Thymus (tissue), 11 donors: ENCODE measurements at regions not wholly inside any gene's neighbourhood (a gene's known extent, or its start where the extent isn't known, plus 50 kb on each side); places are given as distances from the start of the nearest gene placed in this dataset.

Experiments
- DNase-seq, 9 donors: peaks; one replicate each; pipeline ENCODE4 v3.0.0-alpha.2; 2013; ENCODE audit warnings: low spot score in 9 of 9, low read depth in 6 of 9, missing footprints in 1 of 9
- H3K27ac ChIP-seq, 2 donors: one replicate each; pipeline ENCODE4 v1.5.1; 2013; ENCODE audit warnings: control low read depth in 1 of 2, low read depth in 1 of 2, low read length in 1 of 2, mild to moderate bottlenecking in 1 of 2, moderate library complexity in 1 of 2
- H3K27me3 ChIP-seq, 2 donors: one replicate each; pipeline ENCODE4 v1.5.1; 2013; ENCODE audit warnings: low read length in 1 of 2; ENCODE audit not compliant: control insufficient read depth in 2 of 2, insufficient read depth in 1 of 2
- H3K36me3 ChIP-seq, 2 donors: one replicate each; pipeline ENCODE4 v1.5.1; 2013; ENCODE audit warnings: low read length in 1 of 2, mild to moderate bottlenecking in 1 of 2, moderate library complexity in 1 of 2; ENCODE audit not compliant: control insufficient read depth in 2 of 2, insufficient read depth in 2 of 2
- H3K4me1 ChIP-seq, 2 donors: one replicate each; pipeline ENCODE4 v1.5.1; 2013; ENCODE audit warnings: low read length in 2 of 2; ENCODE audit not compliant: control insufficient read depth in 2 of 2, insufficient read depth in 2 of 2
- H3K4me3 ChIP-seq, 2 donors: one replicate each; pipeline ENCODE4 v1.5.1; 2013; ENCODE audit warnings: low read length in 2 of 2, control low read depth in 1 of 2, mild to moderate bottlenecking in 1 of 2
- H3K9me3 ChIP-seq, 2 donors: one replicate each; pipeline ENCODE4 v1.5.1; 2013; ENCODE audit warnings: low read length in 1 of 2, mild to moderate bottlenecking in 1 of 2; ENCODE audit not compliant: control insufficient read depth in 2 of 2, insufficient read depth in 1 of 2
- WGBS: extraction: QIAGEN DNeasy Blood & Tissue Kit; methylation state at CpG from one replicate; pipeline ENCODE4 v1.1.7; 2013; 5-methylcytosine and 5-hydroxymethylcytosine counted together
- donor health status: healthy.

DNA sequence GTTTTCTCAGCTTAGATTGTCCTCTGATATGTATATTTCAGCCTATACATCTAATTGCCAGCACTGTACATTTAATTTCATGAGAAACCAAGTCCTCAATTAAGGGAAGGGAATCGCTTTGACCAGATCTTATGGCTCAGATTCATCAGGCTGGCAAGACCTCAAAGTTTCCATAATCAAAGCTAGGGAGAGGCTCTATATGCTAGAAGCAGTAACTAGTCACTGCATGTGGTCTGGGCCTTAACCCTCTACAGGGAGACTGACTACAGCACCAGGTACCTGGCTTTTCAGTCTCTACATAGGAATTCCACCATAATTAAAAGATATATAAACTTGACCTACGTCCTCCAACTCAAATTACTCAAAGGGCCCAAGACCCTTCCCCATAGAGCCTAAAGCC is 97.4 kb upstream of the JAZF1 start:
- no peaks in the 10 kb centered on the region for H3K36me3 ChIP-seq
- H3K9me3 ChIP-seq = no peaks in the 10 kb centered on the region
- no peaks in the 10 kb centered on the region for H3K4me1 ChIP-seq
- H3K27ac ChIP-seq = no peak overlapping the region
- no peak for DNase-seq
- no peaks in the 10 kb centered on the region for H3K27me3 ChIP-seq
- H3K4me3 ChIP-seq = no peak overlapping the region
- 94% methylated on average over 2 of the region's 2 CpGs for WGBS

DNA sequence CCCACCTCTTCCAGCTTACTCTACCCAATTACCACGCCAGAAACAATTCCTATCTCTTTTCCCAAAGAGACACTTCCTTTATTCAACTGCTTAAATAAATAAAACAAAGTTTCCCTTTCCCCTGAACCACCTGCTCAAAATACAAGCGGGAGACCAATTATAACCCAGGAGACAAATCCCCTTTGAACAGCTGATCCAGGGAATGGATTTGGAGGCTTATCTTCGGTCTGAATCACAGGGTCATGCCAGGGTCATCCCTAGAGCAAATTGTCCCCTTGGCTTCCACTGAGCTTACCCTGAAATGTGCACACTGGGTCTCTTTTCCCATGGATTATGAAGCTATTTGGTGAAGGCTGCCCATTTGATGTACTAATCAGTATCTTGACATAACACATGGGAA is 99.9 kb upstream of the JAZF1 start:
- no peak for DNase-seq
- H3K27me3 ChIP-seq = no peaks in the 10 kb centered on the region
- H3K36me3 ChIP-seq = no peaks in the 10 kb centered on the region
- H3K4me3 ChIP-seq = no peak overlapping the region
- H3K27ac ChIP-seq = no peak overlapping the region
- H3K9me3 ChIP-seq = no peaks in the 10 kb centered on the region
- no peaks in the 10 kb centered on the region for H3K4me1 ChIP-seq
- 86% methylated on average over 3 of the region's 3 CpGs for WGBS

DNA sequence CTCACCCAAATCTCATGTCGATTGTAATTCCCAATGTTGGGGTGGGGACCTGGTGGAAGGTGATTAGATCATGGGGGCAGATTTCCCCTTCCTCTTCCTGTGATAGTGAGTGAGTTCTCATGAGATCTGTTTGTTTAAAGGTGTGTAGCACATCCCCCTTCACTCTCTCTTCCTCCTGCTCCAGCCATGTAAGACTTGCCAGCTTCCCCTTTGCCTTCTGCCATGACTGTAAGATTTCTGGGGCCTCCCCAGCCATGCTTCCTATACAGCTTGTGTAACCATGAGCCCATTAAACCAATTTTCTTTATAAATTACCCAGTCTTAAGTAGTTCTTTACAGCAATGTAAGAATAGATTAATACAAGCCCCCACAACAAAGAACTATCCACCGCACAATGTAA is 109.9 kb upstream of the JAZF1 start:
- Histone ChIP-seq H3K9me3 (no peaks in the 10 kb centered on the region), H3K27me3 (no peaks in the 10 kb centered on the region), H3K4me1 (no peaks in the 10 kb centered on the region), H3K36me3 (no peaks in the 10 kb centered on the region), H3K4me3 (no peak overlapping the region), H3K27ac (no peak overlapping the region)
- DNase-seq = no peak
- 97% methylated on average over 2 of the region's 2 CpGs for WGBS

DNA sequence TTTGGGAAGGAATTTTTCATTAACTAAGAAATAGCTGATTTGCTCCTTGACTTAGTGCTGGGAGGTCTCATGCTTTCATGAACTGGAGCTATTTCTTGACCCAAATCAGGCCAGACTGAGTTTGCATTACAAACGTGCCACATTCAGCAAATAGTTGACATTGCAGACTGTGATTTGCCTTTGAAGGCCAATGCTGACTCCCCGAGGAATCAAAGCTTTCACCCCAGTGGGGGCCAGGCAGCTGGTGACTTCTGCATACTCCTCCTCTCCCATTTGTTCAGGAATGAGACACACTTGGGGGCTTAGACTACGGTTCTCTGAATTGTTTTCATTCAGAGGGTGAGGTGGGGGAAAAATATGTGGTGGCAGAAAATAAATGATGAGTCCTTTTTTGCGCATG is 111.0 kb upstream of the JAZF1 start:
- no peak overlapping the region for H3K4me3 ChIP-seq
- no peak for DNase-seq
- no peak overlapping the region for H3K27ac ChIP-seq
- WGBS = 94% methylated on average over 4 of the region's 4 CpGs
- H3K36me3 ChIP-seq = no peaks in the 10 kb centered on the region
- H3K27me3 ChIP-seq = no peaks in the 10 kb centered on the region
- H3K9me3 ChIP-seq = no peaks in the 10 kb centered on the region
- no peaks in the 10 kb centered on the region for H3K4me1 ChIP-seq

DNA sequence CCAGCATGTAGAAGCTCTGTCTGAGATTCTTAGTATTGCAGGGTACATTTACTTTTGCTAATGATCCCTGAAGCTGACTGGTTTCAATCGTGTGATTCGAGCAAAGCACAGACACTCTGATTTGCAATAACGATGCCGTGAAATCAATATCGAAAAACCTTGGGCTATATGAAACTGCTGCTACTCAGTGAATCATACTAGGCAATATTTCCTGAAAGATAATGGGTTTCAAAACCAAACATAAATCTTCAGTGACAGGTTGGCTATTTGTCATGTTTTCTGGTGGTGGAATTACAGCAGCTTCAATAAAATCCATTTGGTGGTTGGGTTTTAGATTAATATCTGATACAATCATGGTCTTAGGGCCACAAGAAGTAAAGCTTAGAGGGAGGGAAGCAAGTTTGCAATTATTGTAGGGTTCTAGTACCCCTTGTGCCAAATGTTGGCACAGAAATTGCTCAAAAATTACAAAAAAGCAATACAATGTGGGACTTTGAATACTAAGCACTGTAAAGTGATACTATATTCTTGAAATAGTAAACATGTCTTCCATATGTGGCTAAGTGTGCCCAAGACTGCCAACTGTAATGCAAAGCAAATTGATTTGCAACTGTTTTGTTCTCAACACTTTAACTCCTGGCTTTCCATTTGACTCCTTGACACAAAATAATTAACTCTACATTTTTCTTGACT is 112.4 kb upstream of the JAZF1 start:
- H3K4me3 ChIP-seq = no peak overlapping the region
- WGBS = 33% methylated on average over 5 of the region's 5 CpGs
- no peaks in the 10 kb centered on the region for H3K9me3 ChIP-seq
- no peak overlapping the region for H3K27ac ChIP-seq
- DNase-seq = no peak
- no peaks in the 10 kb centered on the region for H3K36me3 ChIP-seq
- no peaks in the 10 kb centered on the region for H3K4me1 ChIP-seq
- no peaks in the 10 kb centered on the region for H3K27me3 ChIP-seq

DNA sequence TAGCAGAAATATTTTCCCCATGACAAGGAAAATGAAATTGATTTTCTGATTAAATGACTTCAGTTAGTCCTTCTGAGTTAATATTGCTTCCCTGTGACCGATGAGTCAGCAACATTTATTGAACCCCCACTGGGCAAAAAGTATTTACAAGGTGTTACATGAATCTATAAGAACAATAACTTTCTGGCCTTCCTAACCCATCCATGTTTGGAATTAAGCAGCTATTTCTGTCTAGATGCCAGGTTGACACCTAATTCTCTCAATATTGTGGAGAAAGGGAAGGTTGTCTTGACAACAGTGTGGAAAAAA is 112.9 kb upstream of the JAZF1 start:
- Histone ChIP-seq H3K27ac (no peak overlapping the region), H3K27me3 (no peaks in the 10 kb centered on the region), H3K4me1 (no peaks in the 10 kb centered on the region), H3K9me3 (no peaks in the 10 kb centered on the region), H3K4me3 (no peak overlapping the region), H3K36me3 (no peaks in the 10 kb centered on the region)
- WGBS = 88% methylated on average over 1 of the region's 1 CpG
- no peak for DNase-seq

DNA sequence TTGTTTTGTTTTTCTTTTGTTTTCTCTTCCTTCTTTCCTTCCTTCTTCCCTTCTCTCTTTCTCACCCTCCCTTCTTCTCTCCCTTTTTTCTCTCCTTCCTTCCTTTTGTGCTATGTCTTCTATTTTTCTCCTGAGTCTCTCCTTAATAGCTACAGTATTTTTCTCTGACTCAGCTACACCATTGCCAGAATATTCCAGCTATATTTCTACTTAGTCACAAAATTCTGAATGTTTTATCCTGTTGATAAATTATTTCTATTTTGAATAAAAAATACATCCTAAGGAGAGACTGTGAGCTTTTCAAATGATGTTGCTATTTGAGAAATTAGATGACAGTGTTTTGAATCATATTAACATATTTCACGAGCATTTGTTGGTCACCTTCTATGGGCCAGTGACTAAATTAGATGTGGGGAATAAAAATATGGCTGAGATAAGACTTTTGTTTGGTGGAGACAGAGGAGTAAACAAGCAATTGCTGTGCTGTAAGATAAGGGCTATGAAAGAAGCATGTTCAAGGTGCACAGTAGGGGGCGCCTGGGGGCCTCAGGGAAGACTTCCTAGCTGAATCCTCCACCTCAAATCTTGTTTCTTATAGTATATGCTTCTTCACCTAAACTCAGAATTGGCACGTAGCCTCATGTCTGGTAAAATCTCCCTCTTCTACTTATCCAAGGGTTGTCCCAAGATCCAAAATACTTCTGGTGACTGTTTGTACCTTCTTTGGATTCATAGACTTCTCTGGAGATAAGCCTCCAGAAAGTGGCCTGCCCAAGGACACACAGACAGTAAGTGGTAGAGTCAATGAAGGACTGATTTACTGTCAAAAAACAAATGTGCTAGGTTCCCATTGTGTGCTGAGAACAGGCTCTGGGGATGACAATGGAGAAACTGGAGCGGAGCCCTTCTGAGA is 115.5 kb upstream of the CREB5 start:
- H3K27me3 ChIP-seq = no peaks in the 10 kb centered on the region
- 58% methylated on average over 4 of the region's 4 CpGs for WGBS
- no peak overlapping the region for H3K27ac ChIP-seq
- H3K9me3 ChIP-seq = no peaks in the 10 kb centered on the region
- H3K4me3 ChIP-seq = no peak overlapping the region
- peak in 8 of 9 donors; percentile 9 to 60 (median 22) for DNase-seq
- H3K4me1 ChIP-seq = no peaks in the 10 kb centered on the region
- H3K36me3 ChIP-seq = no peaks in the 10 kb centered on the region

DNA sequence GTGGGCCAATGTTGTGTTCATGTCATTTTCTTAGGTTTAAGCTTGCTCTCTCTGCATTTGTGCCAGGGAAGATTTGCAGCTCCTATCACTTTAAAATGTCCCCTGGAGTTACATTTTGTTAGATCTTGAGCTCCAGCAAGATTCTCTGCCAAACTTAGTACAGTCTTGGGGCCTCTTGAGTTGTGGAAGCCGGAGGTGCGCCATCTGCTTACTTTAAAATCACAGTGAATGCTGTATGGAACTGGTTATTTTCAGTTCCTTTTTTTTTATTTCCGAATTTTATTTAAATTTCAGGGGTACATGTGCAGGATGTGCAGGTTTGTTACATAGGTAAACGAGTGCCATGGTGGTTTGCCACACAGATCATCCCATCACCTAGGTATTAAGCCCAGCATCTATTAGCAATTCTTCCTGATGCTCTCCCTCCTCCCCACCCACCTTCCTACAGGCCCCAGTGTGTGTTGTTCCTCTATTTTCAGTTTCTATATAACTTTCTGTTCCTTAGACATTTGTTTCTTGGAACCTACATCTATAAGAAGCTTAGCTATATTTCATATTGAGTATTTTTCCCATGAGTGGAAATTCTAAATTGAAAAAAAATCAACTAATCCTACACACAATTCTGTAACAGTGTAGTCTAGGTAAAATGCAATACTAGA is 114.4 kb upstream of the CREB5 start:
- Histone ChIP-seq H3K27ac (no peak overlapping the region), H3K36me3 (no peaks in the 10 kb centered on the region), H3K27me3 (no peaks in the 10 kb centered on the region), H3K4me3 (no peak overlapping the region), H3K4me1 (no peaks in the 10 kb centered on the region), H3K9me3 (no peaks in the 10 kb centered on the region)
- DNase-seq = no peak
- WGBS = 82% methylated on average over 4 of the region's 4 CpGs

DNA sequence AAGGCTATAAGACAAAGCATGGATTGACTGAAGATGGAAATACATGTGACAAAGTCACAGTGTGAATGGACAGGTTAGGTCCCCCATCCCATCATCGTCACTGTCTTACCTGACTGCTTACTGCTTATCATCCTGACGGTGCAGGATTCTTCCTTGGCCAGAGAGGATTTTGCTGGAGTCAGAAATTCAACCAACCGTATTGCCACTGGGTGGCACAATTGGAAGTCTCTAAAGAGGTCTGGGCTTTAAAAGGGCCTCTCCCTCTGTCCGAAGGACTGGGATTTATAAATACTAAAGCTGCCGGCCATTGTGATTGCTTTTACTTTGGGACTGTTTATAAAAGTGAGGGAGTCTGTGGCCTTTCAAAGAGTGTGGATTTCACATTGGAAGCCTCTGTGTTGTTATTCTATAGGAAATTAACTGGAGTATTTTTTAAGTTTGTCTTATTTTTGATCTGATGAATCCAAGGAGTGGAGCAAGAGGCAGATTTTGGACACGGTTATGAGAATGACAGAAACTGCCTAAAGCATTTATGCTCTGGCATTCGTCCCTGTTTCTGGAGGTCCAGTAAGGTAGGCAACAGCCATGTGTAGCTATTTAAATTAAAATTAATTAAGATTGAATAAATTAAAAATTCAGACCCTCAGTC is 113.3 kb upstream of the CREB5 start:
- no peak for DNase-seq
- 80% methylated on average over 7 of the region's 7 CpGs for WGBS
- Histone ChIP-seq H3K27me3 (no peaks in the 10 kb centered on the region), H3K27ac (no peak overlapping the region), H3K9me3 (no peaks in the 10 kb centered on the region), H3K4me3 (no peak overlapping the region), H3K36me3 (no peaks in the 10 kb centered on the region), H3K4me1 (no peaks in the 10 kb centered on the region)
